Bronchial epithelial cell (primary cell): ENCODE measurements at regions not wholly inside any gene's neighbourhood (a gene's known extent, or its start where the extent isn't known, plus 50 kb on each side); places are given as distances from the start of the nearest gene placed in this dataset.

Experiments
- DNase-seq: peaks from one replicate; pipeline ENCODE4 v3.0.0-alpha.2; 2010; ENCODE audit warnings: low read depth
- FAIRE-seq: peaks from 2 replicates; lab custom pipeline; 2011; peaks lifted over from hg19 to GRCh38; lab: Jason Lieb, UNC
- H3K27me3 ChIP-seq: 2 replicates; pipeline ENCODE4 v1.5.1; 2011; ENCODE audit warnings: low read length; ENCODE audit not compliant: control insufficient read depth, insufficient read depth
- H3K36me3 ChIP-seq: 2 replicates; pipeline ENCODE4 v1.5.1; 2011; ENCODE audit warnings: low read length; ENCODE audit not compliant: control insufficient read depth, insufficient read depth
- H3K4me3 ChIP-seq: 2 replicates; pipeline ENCODE4 v1.5.1; 2011; ENCODE audit warnings: mild to moderate bottlenecking, low read depth, low read length, control low read depth
- TF ChIP-seq, protein P1 (sequence below): IDR thresholded peaks from 2 replicates; pipeline ENCODE4 v1.5.1; 2011; ENCODE audit warnings: mild to moderate bottlenecking, moderate library complexity, low read length, control low read depth, inconsistent platforms; ENCODE audit not compliant: insufficient read depth, severe bottlenecking

DNA sequence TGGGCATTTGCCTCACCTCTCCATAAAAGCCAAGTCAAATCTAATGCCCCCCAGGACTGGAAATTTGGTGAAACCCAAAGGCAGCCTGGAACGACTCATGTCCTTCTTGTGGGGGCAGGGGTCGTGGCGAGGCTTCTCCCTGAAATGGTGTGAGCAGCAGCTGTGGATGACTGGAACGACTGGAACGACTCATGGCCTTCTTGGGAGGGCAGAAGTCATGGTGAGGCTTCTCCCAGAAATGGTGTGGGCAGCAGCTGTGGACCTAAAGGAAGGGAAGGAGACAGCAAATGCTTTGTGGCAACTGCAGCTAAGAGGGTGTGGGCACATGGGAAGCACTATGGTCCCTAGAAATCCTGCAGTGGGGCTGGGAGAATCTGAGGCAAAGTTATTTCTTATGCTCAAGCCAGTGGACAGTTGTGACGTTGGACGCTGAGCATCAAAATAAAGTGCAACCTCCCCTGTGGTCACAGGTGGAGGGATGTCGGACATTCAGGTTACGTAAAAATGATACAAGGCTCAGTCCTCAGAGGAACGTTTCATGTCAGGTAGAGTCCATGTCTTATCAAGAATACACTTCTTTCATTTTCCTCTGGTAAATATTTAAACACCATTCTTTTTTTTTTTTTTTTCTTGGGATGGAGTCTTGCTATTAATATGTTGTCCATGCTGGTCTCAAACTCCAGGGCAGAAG is 107.0 kb upstream of the KIF5B start:
- DNase-seq (no peak), FAIRE-seq (peak; percentile 70)

DNA sequence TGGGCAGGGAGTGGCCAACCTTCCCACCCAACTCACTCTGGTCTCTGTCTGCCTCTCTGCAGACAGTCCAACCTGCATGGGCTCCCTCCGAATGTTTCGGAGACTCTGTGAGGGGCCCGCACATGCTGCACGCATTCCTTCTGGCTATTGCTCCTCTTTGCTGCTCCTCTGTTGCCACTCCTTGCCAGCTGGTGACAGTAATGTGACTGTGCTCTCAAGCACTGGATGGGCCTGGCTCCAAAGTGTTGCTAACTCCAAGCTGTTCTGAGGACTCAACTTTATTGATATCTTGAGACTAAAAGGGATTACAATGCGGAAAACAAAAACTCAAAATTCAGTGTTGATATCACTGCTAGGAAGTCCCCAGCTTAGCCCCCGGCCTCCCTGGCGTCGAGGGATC is 105.4 kb upstream of the KIF5B start:
- no peak for FAIRE-seq
- H3K36me3 ChIP-seq, result no peaks in the 10 kb centered on the region
- TF ChIP-seq, protein P1, sequence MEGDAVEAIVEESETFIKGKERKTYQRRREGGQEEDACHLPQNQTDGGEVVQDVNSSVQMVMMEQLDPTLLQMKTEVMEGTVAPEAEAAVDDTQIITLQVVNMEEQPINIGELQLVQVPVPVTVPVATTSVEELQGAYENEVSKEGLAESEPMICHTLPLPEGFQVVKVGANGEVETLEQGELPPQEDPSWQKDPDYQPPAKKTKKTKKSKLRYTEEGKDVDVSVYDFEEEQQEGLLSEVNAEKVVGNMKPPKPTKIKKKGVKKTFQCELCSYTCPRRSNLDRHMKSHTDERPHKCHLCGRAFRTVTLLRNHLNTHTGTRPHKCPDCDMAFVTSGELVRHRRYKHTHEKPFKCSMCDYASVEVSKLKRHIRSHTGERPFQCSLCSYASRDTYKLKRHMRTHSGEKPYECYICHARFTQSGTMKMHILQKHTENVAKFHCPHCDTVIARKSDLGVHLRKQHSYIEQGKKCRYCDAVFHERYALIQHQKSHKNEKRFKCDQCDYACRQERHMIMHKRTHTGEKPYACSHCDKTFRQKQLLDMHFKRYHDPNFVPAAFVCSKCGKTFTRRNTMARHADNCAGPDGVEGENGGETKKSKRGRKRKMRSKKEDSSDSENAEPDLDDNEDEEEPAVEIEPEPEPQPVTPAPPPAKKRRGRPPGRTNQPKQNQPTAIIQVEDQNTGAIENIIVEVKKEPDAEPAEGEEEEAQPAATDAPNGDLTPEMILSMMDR, result no peak

More for the DNA sequence above, 107.0 kb upstream of the KIF5B start:
- Histone ChIP-seq H3K27me3 (no peaks in the 10 kb centered on the region), H3K36me3 (no peaks in the 10 kb centered on the region), H3K4me3 (no peak overlapping the region)
- TF ChIP-seq, protein P1, result no peak

DNA sequence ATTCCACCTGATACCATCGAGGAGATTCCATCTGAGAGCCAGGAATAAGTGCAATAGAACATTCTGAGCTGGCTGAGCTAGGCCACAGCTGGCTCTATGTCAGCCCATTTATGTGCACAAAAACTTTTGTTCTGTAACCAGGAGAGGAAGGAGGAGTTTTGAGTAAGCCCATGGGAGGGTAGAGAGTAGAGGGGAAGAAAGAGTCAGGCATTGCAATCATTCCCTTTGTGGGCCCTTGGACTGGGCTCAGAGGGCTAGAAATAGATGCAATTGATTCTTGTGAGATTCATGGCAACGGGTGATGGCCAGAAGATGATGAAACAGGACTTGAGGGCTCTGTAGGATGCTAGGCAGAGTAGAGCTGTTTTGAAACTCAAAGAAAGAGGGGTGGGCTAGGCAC is 104.6 kb upstream of the KIF5B start:
- FAIRE-seq (no peak), DNase-seq (no peak)
- Histone ChIP-seq H3K27me3 (no peaks in the 10 kb centered on the region), H3K4me3 (no peak overlapping the region), H3K36me3 (no peaks in the 10 kb centered on the region)
- TF ChIP-seq, protein P1, result no peak

More for the DNA sequence above, 105.4 kb upstream of the KIF5B start:
- no peak overlapping the region for H3K4me3 ChIP-seq
- no peaks in the 10 kb centered on the region for H3K27me3 ChIP-seq
- no peak for DNase-seq

DNA sequence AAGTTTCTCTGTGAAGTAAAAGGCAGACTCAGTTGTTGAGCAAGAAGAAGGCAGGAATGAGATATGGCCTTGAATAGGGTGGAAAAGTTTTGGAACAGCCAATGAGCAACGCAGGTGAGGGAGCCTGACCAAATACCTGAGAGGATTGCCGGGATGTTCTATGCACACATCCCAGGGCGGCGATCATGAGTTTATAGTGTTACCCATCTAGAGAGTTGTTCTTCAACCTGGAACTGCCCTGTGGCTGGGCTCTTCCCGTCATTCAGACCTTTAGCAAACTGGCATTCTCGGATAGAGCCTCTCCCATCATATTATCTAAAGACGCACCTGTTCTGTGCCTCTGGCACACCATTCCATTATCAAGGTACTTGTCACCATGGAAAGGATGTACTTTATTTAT is 103.0 kb upstream of the KIF5B start:
- no peaks in the 10 kb centered on the region for H3K36me3 ChIP-seq
- TF ChIP-seq, protein P1, result no peak
- DNase-seq (no peak), FAIRE-seq (no peak)
- no peaks in the 10 kb centered on the region for H3K27me3 ChIP-seq
- H3K4me3 ChIP-seq, result no peak overlapping the region

DNA sequence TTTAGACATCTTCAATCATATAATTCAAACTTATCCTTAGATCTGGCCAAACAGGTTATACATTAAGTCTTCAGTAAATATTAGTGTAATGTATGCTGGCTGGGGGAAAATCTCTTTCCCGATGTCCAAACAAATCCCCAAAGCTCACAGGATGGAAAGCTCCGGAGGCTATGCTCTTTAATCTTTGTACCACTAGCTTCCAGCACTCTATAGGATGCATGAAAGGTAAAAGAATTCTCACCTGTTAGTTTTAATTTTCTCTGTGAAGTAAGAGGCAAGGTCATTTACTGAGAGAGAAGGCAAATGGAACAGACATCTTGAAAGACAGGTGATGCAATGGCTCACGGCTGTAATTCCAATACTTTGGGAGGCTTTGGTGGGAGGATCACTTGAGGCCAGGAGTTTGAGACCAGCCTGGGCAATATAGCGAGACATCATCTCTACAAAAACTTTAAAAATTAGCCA is 99.8 kb upstream of the KIF5B start:
- H3K36me3 ChIP-seq, result no peaks in the 10 kb centered on the region
- no peak for FAIRE-seq
- H3K27me3 ChIP-seq, result no peaks in the 10 kb centered on the region
- TF ChIP-seq, protein P1, result no peak
- no peak overlapping the region for H3K4me3 ChIP-seq
- DNase-seq, result no peak

DNA sequence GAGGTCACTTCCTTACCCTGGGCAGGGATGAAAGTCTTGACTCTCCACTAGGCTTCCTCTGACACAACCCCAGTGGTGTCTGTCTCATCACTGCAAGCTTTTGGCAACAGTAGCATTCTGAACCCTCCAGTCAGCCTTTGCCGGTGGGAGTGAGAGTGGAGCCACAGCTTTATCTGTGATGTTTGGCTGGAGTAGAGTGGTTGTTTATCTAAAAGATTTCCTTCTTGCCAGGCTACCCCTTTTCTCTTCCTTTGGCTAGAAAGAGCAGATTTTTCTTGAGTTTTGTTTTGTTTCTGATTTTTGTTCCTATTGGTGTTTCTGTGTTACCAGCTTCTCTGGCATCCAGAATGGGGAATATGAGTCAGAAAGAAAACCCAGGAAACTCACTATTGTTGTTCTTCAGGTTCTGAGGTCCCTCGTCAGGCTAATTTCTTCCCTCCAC is 98.9 kb upstream of the KIF5B start:
- FAIRE-seq (no peak), DNase-seq (peak; percentile 77)
- no peaks in the 10 kb centered on the region for H3K27me3 ChIP-seq
- TF ChIP-seq, protein P1, result no peak
- H3K4me3 ChIP-seq, result no peak overlapping the region
- no peaks in the 10 kb centered on the region for H3K36me3 ChIP-seq
